Endothelial cell of umbilical vein (primary cell): ENCODE measurements at regions not wholly inside any gene's neighbourhood (a gene's known extent, or its start where the extent isn't known, plus 50 kb on each side); places are given as distances from the start of the nearest gene placed in this dataset.

Experiments used
- BruUV-seq: library from RNA; stranded (reverse); fragments of 400-500 nt; replicated peaks from 2 replicates; lab custom pipeline; 2021; lab: Mats Ljungman, UMichigan
- CTCF ChIA-PET: fragments of 300-600, 350-600 bp; sonication (Branson Sonifier 250); formaldehyde crosslinking; loops from one replicate; lab custom pipeline; 2021; ENCODE audit warnings: antibody characterized with exemption, inconsistent platforms; lab: Charles Lee
- POLR2A ChIA-PET: fragments of 300-600, 350-600 bp; sonication (Branson Sonifier 250); formaldehyde crosslinking; loops from one replicate; lab custom pipeline; 2021; ENCODE audit warnings: antibody characterized with exemption, inconsistent platforms; lab: Charles Lee
- DNase-seq: peaks from one replicate; pipeline ENCODE4 v3.0.0-alpha.2; 2011; ENCODE audit warnings: low read depth, low spot score
- FAIRE-seq: peaks from 2 replicates; lab custom pipeline; 2011; peaks lifted over from hg19 to GRCh38; lab: Jason Lieb, UNC
- H2AFZ ChIP-seq: 2 replicates; pipeline ENCODE4 v1.6.0; 2012; ENCODE audit warnings: low read depth, low read length, control low read depth, inconsistent platforms
- H3K27ac ChIP-seq: 2 replicates; pipeline ENCODE4 v1.5.1; 2011; ENCODE audit warnings: low read depth, mild to moderate bottlenecking, control low read depth, low read length, moderate library complexity; ENCODE audit not compliant: insufficient read depth
- H3K27me3 ChIP-seq, 2 experiments: 2 replicates each; pipeline versions ENCODE4 v1.6.0 to v1.6.1; 2011; ENCODE audit warnings: low read length in 2 of 2, mixed read lengths in 1 of 2; ENCODE audit not compliant: control insufficient read depth in 2 of 2, insufficient read depth in 2 of 2
- H3K36me3 ChIP-seq, 2 experiments: 2 replicates in 1 of 2; 3 replicates in 1 of 2; pipeline ENCODE4 v1.5.1; 2011; ENCODE audit warnings: low read length in 2 of 2, mild to moderate bottlenecking in 1 of 2, moderate library complexity in 1 of 2; ENCODE audit not compliant: control insufficient read depth in 2 of 2, insufficient read depth in 2 of 2; ENCODE audit errors: extremely low read depth in 1 of 2
- H3K4me1 ChIP-seq: 3 replicates; pipeline ENCODE4 v1.5.1; 2011; ENCODE audit warnings: mild to moderate bottlenecking, low read length; ENCODE audit not compliant: control insufficient read depth, insufficient read depth; ENCODE audit errors: extremely low read depth
- H3K4me2 ChIP-seq: 2 replicates; pipeline ENCODE4 v1.6.1; 2011; ENCODE audit warnings: low read length, control low read depth, mixed read lengths; ENCODE audit not compliant: insufficient read depth
- H3K4me3 ChIP-seq, 3 experiments: fragments of 200-600 bp in 1 of 3; sonication (generic), shearing (Covaris generic) in 1 of 3; replicated peaks in 1 of 3; 2 replicates each; pipeline ENCODE4 v1.5.1; 2011 to 2016; ENCODE audit warnings: control low read depth in 3 of 3, low read length in 3 of 3, mild to moderate bottlenecking in 2 of 3, inconsistent platforms in 1 of 3, low read depth in 1 of 3, moderate library complexity in 1 of 3; ENCODE audit not compliant: insufficient read depth in 1 of 3
- H3K79me2 ChIP-seq: 2 replicates; pipeline ENCODE4 v1.6.0; 2012; ENCODE audit warnings: low read length, inconsistent platforms; ENCODE audit not compliant: control insufficient read depth, insufficient read depth
- H3K9ac ChIP-seq: replicated peaks from 2 replicates; pipeline ENCODE3; 2011; ENCODE audit warnings: low read length, control low read depth; ENCODE audit not compliant: insufficient read depth; ENCODE audit errors: extremely low read depth
- H3K9me1 ChIP-seq: replicated peaks from 3 replicates; pipeline ENCODE4 v1.6.0; 2011; ENCODE audit warnings: mild to moderate bottlenecking, low read length; ENCODE audit not compliant: control insufficient read depth, insufficient read depth; ENCODE audit errors: extremely low read depth
- H3K9me3 ChIP-seq: replicated peaks from 2 replicates; pipeline ENCODE4 v1.5.1; 2012; ENCODE audit warnings: low read length, inconsistent platforms; ENCODE audit not compliant: control insufficient read depth, insufficient read depth
- H4K20me1 ChIP-seq: replicated peaks from 2 replicates; pipeline ENCODE3; 2011; ENCODE audit warnings: mild to moderate bottlenecking, low read length; ENCODE audit not compliant: control insufficient read depth, insufficient read depth; ENCODE audit errors: extremely low read depth
- CTCF ChIP-seq, 2 donors: IDR thresholded peaks; 1 replicate in 1 of 2; 2 replicates in 1 of 2; pipeline ENCODE4 v1.5.1; 2011; ENCODE audit warnings: low read length in 2 of 2, mild to moderate bottlenecking in 2 of 2, moderate library complexity in 2 of 2, control low read depth in 1 of 2, inconsistent platforms in 1 of 2, low read depth in 1 of 2; ENCODE audit not compliant: insufficient read depth in 1 of 2; ENCODE audit errors: extremely low read depth in 1 of 2
- EZH2 ChIP-seq: IDR thresholded peaks from 2 replicates; pipeline ENCODE4 v1.6.1; 2012; ENCODE audit warnings: borderline replicate concordance, low read depth, mild to moderate bottlenecking, moderate library complexity, low read length, inconsistent platforms; ENCODE audit not compliant: severe bottlenecking
- FOS ChIP-seq: IDR thresholded peaks from 2 replicates; pipeline ENCODE4 v1.6.1; 2011; ENCODE audit warnings: mild to moderate bottlenecking, low read length, moderate library complexity, borderline replicate concordance; ENCODE audit not compliant: insufficient read depth
- GATA2 ChIP-seq: IDR thresholded peaks from 2 replicates; pipeline ENCODE4 v1.7.0; 2011; ENCODE audit warnings: low read depth, mild to moderate bottlenecking, moderate library complexity, mixed read lengths, low read length; ENCODE audit not compliant: insufficient read length, insufficient read depth
- JUN ChIP-seq: IDR thresholded peaks from 2 replicates; pipeline ENCODE4 v1.6.1; 2011; ENCODE audit warnings: borderline replicate concordance, low read depth; ENCODE audit not compliant: insufficient read length, insufficient read depth
- MYC ChIP-seq: IDR thresholded peaks from one replicate; pipeline ENCODE4 v1.6.1; 2011; ENCODE audit warnings: mild to moderate bottlenecking, low read depth, low read length
- POLR2A ChIP-seq: IDR thresholded peaks from 2 replicates; pipeline ENCODE4 v1.6.1; 2012; ENCODE audit warnings: low read depth, mild to moderate bottlenecking, control low read depth, low read length
- POLR2AphosphoS5 ChIP-seq: IDR thresholded peaks from 2 replicates; pipeline ENCODE4 v1.6.1; 2012; ENCODE audit warnings: low read depth, mild to moderate bottlenecking, control low read depth, low read length, moderate library complexity; ENCODE audit not compliant: insufficient read depth
- dilution Hi-C: fragments of 300-500 bp; cut with MboI; formaldehyde crosslinking; loops from one replicate; pipeline ENCODE4 v1.15.0; 2019; ENCODE audit warnings: low sequenced_read_pairs; ENCODE audit not compliant: extremely low pct_ligation_motif_present
- intact Hi-C: fragments of 100-400 bp; cut with micrococcal nuclease; formaldehyde crosslinking; loops from one replicate; pipeline ENCODE4 v1.10.0; 2022
- TF ChIP-seq, protein P1 (sequence below): IDR thresholded peaks from 2 replicates; pipeline ENCODE4 v1.6.1; 2011; ENCODE audit not compliant: insufficient read depth, insufficient read length

DNA sequence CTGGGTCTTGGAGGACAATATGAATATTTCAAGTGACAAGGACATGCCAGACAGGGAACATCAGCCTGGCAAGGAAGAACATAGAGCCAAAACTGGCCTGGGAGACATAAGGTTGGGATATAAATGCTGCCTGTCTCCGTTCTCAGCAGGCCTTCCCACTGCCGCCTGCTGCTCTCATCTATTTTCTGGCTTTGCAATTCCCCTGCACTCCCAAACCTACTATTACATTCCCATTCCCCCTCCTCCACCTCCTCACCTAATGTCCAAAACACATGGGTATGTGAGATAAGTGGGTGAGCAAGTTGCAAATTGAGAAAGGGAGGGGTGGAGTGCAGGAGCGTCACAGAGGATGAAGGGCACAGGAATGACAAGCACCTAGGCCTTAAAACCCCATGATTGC lies 244.3 kb upstream of the CDH8 start:
- Histone ChIP-seq H3K4me3 (no peak overlapping the region), H3K4me1 (no peaks in the 10 kb centered on the region), H3K27ac (no peak overlapping the region), H3K27me3 (no peaks in the 10 kb centered on the region), H3K36me3 (no peaks in the 10 kb centered on the region), H2AFZ (no peak overlapping the region), H3K9ac (no peak overlapping the region), H4K20me1 (no peaks in the 10 kb centered on the region), H3K79me2 (no peaks in the 10 kb centered on the region), H3K4me2 (no peak overlapping the region), H3K9me1 (no peaks in the 10 kb centered on the region), H3K9me3 (peaks cover 3% of the 10 kb centered on the region)
- dilution Hi-C loops (no loop called here), intact Hi-C loops (no loop called here)
- ChIA-PET CTCF (no interaction called here), POLR2A (no interaction called here)
- FAIRE-seq (no peak), DNase-seq (no peak)
- no peak for TF ChIP-seq FOS
- no peak for TF ChIP-seq CTCF (IDR thresholded peaks at IDR 0.05; ENCODE audit: extremely low read depth in 1 of 2, insufficient read depth in 1 of 2, low read depth in 1 of 2, low read length in 2 of 2)
- no peak for TF ChIP-seq GATA2
- TF ChIP-seq JUN = no peak
- TF ChIP-seq POLR2A = no peak
- no peak for TF ChIP-seq EZH2
- no peak for TF ChIP-seq POLR2AphosphoS5
- TF ChIP-seq, protein P1, sequence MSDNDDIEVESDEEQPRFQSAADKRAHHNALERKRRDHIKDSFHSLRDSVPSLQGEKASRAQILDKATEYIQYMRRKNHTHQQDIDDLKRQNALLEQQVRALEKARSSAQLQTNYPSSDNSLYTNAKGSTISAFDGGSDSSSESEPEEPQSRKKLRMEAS = no peak
- no peak for TF ChIP-seq MYC
- no TSS peak for BruUV-seq
